Head of caudate nucleus (tissue), 42 donors: ENCODE measurements at regions not wholly inside any gene's neighbourhood (a gene's known extent, or its start where the extent isn't known, plus 50 kb on each side); places are given as distances from the start of the nearest gene placed in this dataset.
A peak's percentile ranks its signal among the peaks of the same experiment; 100 is the strongest.

Experiments
- DNase-seq, 42 donors: peaks; one replicate each; pipeline versions ENCODE4 v3.0.0 to v3.0.0-alpha.2; 2020 to 2021; ENCODE audit warnings: mixed read lengths in 7 of 42
- intact Hi-C: fragments of 100-400 bp; cut with DNase I; formaldehyde crosslinking; loops from one replicate; pipeline ENCODE4 v1.15.0; 2022

- DNase-seq = peak in 21 of 42 donors; percentile 6 to 59 (median 28)
- intact Hi-C loops = no loop called here
Observed at GRCh38 chr9:106324591-106325280, 538.2 kb upstream of the ZNF462 start.

DNA sequence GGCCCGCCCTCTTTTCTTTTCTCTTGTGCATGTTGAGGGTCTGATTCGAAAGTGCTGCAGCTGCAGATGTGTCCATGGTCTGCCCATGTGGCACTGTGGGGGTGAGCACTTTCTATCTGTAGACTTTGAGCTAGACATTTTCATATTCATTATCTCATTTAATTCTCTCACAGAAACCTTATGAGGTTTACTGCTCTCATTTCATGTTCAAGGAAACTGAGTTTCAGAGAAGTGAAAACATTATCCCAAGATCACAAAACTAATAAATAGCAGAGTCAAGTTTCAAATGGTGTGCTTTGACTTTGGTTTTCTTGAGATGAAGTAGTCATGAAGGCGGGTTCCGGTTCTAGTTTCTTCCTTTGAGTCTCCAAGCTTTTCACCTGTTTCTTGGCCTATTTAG, 536.5 kb upstream of the ZNF462 start:
- DNase-seq = no peak
- intact Hi-C loops = no loop called here

GRCh38 chr9:106333481-106333880, 529.5 kb upstream of the ZNF462 start:
- intact Hi-C loops = no loop called here
- DNase-seq = no peak

DNA sequence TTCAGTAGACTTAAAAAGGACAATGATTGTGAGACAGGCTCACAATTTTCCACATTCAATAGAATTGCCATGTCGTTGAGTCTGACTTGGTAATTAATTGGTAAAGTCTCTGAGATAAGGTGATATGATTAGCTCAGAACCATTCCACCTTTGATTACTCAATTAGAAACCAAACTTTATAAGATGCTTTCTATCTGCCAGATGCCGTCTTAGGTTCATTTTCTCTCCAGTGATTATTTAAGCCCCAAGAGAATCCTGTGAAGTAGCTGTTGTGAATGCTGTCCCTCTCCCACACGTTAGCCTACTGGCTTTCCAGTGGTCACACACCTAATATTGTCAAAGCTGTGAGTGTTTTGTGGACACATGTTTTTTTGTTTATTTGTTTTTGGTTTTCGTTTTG, 528.9 kb upstream of the ZNF462 start:
- DNase-seq = no peak
- intact Hi-C loops = no loop called here

DNA sequence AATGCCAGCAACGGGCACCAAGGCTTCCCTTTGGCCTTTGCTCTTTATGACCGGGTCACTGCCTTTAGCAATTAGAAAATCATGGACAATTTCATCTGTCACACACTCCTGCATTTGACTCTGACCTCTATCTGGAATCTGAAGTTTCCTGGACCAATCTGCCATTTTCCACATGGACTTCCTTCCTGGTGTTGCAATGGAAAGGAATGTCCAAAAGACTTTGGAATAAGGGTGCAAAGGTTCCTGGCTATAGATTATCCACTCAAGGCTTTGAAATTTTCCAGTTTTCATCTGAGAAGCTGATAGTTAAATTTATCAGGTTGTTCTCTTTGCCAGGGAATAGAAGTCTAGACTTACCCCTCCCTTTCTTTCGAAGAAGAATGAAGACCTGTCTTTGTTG, 523.1 kb upstream of the ZNF462 start:
- intact Hi-C loops = no loop called here
- no peak for DNase-seq

GRCh38 chr9:106350777-106351176, 512.2 kb upstream of the ZNF462 start:
- no peak for DNase-seq
- intact Hi-C loops = no loop called here

GRCh38 chr9:106356924-106357323, 506.0 kb upstream of the ZNF462 start:
- no peak for DNase-seq

GRCh38 chr9:106358331-106358730, 504.6 kb upstream of the ZNF462 start:
- DNase-seq = no peak
- intact Hi-C loops = no loop called here

More at GRCh38 chr9:106356924-106357323, 506.0 kb upstream of the ZNF462 start:
- intact Hi-C loops = no loop called here

DNA sequence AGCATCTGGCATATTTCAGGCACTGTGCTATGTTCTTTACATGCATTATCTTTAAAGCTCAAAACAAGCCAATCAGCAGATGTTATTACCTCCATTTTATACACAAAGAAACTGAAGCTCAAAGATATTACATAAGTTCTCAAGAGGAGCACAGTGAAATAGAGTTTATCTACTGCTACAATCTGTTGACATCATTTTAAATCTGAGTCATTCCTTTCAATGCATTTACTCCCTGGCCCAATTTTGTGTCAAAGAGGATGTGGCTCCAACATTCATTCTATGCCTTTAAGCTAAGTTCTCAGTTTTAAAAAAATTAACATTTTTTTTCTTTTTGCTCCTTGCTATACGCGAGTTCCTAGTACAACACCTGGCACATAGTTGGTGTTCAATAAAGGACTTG, 486.3 kb upstream of the ZNF462 start:
- DNase-seq = no peak
- intact Hi-C loops = no loop called here

DNA sequence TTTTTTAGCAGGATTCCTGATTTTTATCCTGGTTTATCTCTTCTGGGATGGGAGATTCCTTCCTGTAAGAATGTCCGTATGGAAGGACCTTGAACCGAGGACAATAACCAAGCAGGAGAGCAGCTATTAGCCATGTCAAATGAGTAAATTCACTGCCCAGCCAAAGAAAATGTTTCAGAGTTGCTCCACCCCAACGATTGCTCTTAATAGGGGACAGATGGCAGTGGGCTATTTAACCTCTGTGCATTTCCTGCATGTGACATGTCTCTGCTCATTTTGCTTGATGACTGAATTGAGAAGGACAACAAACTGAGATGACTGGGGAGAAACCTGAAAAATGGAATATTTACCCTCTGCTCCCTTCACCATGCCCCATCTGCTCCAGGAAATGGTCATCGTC, 479.9 kb upstream of the ZNF462 start:
- intact Hi-C loops = no loop called here
- no peak for DNase-seq

DNA sequence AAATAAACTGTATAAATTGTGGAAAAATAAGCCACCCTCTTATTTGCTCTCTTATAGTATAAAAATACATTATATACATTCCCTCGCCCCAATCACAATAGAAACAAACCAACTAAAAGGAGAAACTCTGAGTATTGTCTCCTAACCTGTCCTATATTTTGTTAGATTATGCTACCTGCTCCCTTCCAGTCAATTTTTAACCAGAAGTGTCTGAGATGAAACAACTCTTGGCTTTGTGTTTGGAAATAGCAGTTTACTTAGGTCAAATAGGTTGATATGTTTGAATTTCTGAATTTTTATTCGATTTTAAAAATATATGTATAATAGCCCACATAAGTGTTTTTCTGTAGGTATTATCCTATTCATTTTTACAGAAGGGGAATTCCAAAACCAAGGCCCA, 475.0 kb upstream of the ZNF462 start:
- no peak for DNase-seq
- intact Hi-C loops = no loop called here

GRCh38 chr9:106393226-106393625, 469.7 kb upstream of the ZNF462 start:
- DNase-seq = no peak
- intact Hi-C loops = no loop called here

GRCh38 chr9:106400170-106400569, 462.8 kb upstream of the ZNF462 start:
- intact Hi-C loops = no loop called here
- no peak for DNase-seq

DNA sequence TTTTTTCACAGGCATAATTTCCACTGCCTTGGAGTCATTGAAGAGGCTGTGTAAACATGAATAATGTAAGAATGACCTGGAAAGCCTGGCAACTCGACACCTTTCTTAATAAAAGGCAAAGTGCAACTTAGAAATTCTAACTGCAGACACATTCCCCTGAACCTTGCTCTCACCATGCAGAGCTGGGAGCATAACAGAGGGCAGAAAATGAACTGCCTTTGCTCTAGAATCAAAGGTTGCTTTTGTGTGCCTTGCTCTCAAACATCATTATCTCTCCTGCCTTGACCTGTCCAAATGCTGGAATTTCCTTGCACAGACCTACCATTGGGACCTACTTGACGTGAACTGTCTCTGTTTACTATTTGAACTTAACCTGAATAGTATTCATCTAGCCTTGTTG, 462.0 kb upstream of the ZNF462 start:
- intact Hi-C loops = no loop called here
- no peak for DNase-seq

DNA sequence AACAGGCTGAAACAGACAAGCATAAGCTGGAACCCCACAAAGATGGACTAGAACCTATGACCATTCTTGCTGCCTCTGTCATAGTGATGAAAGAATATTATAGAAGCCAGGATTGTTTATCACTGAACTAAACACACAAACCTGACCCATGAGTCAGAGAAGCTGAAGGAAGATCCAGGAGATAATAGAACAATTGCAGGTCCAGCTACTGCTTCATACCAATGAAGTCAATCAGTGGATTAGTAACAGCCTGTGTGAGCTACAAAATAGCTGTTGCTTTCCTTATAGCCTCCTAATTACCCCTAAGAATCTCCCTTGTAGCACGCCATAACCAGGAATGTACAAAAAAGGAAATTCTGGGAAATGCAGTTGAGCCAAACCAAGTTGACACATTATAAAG, 459.9 kb upstream of the ZNF462 start:
- no peak for DNase-seq
- intact Hi-C loops = no loop called here

GRCh38 chr9:106404137-106404536, 458.8 kb upstream of the ZNF462 start:
- DNase-seq = no peak
- intact Hi-C loops = no loop called here

- intact Hi-C loops = no loop called here
- no peak for DNase-seq
Observed at GRCh38 chr9:106405871-106406435, 457.0 kb upstream of the ZNF462 start.

DNA sequence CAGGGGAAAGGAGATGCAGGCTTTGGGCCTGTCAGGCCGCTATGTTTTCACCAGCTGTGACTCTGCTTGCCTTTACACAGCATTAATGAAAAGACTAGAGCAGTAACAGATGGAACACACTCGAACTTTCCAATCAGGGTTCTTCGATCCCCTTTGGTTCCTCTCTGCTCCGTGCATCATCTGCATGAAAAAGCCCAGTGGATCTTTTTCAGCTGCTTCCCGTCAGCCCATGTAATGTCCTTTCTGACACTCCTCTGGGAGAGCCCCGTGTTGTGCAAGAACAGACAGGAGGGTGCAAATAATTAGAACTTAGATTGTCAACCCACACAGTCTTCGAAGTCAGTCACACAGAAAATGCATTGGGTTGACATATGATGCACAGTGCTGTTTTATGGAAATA, 448.9 kb upstream of the ZNF462 start:
- no peak for DNase-seq

DNA sequence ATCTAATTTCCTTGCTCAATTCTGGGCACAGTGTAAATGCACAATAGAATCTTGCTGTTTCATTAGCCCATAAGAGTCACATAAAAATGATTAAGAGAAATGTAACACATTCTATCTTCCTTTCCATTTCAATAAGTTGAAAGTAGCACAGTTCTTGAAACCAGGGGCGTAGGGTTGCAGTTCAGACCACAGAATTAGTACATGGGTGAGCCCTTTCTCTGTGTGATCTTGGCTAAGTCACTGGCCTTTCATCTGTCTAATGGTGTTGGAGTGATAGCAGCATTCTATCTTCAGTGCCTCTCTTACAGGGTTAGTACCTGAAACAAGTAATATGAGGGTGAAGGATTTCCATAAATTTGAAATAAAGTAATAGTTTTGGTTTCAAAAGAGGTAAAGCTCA, 445.3 kb upstream of the ZNF462 start:
- no peak for DNase-seq

More for the DNA sequence above, 448.9 kb upstream of the ZNF462 start:
- intact Hi-C loops = no loop called here

DNA sequence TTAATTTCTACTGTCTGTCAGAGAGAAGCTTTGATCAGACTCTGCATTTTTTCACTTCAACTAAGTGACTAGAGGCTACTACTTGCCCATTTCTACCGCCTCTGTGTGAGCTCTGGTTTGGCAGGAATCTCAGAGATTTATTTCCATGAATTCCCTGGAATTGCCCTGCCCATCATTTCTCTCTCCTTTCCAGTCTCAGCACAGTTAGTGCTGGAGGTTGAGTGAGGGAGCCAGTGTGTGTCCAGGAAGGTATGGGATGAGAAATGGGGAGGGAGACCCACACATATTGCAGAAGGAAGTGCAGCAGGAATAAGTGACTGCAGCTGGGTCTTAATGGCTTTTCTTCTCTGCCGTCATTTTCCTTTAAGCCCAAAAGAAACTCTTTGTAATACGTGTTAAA, 443.1 kb upstream of the ZNF462 start:
- intact Hi-C loops = no loop called here

More for the DNA sequence above, 445.3 kb upstream of the ZNF462 start:
- intact Hi-C loops = no loop called here

DNA sequence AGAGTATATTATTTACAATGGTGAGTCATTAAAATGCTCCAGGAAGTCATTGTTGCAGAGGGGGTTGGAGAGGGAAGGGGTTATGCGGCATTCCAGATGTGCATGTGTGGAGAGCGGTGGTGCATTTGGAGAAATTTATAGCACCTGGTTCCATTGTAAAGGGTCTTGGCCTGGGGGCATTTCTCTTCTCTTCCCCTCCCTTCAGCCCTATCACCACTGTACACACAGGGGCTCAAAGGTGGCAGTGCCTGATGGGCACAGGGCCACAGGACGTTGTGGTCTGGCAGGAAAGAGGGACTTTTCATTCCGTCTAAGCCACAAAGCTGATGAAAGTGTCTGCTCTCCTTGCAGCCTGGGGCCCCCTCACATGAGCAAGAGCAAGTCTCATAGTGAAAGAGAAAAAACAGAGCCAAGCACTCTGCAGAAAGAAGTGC, 442.4 kb upstream of the ZNF462 start:
- intact Hi-C loops = no loop called here
- DNase-seq = no peak

More for the DNA sequence above, 443.1 kb upstream of the ZNF462 start:
- DNase-seq = no peak
